Panc1 (cell line): ENCODE measurements at regions not wholly inside any gene's neighbourhood (a gene's known extent, or its start where the extent isn't known, plus 50 kb on each side); places are given as distances from the start of the nearest gene placed in this dataset.

Source experiments
- POLR2AphosphoS5 ChIP-seq: IDR thresholded peaks from 2 replicates; pipeline ENCODE4 v1.6.1; 2012; ENCODE audit warnings: mild to moderate bottlenecking, low read depth, low read length, moderate library complexity
- TF ChIP-seq, protein P1 (sequence below): fragments of 450-650 bp; IDR thresholded peaks from 2 replicates; pipeline ENCODE4 v1.5.1; 2017; ENCODE audit warnings: mild to moderate bottlenecking
- TF ChIP-seq, protein P2 (sequence below), 2 experiments: IDR thresholded peaks; 2 replicates each; pipeline ENCODE4 v1.6.1; 2011 to 2012; ENCODE audit warnings: low read depth in 2 of 2, control low read depth in 1 of 2, low read length in 1 of 2, mild to moderate bottlenecking in 1 of 2, moderate library complexity in 1 of 2; ENCODE audit not compliant: insufficient read depth in 1 of 2

DNA sequence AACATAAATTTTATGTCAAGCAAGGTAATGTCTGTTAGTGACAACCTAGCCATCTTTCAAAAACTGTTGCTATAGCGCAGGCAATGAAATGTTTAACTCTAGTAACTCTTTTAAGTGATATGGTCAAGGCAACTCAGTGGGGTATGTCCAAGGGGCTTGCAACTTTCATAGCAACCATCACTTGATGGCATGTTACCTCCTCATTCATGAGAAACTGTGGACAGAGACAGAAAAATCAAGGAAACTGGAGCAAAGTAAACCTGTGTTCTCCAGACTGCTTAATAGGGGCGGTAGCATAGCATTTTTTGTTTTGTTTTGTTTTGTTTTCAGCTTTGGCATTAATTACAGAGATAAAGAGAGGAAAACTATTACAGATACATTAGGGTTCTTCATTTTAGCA, 1456.8 kb upstream of the AGA start:
- TF ChIP-seq, protein P1, sequence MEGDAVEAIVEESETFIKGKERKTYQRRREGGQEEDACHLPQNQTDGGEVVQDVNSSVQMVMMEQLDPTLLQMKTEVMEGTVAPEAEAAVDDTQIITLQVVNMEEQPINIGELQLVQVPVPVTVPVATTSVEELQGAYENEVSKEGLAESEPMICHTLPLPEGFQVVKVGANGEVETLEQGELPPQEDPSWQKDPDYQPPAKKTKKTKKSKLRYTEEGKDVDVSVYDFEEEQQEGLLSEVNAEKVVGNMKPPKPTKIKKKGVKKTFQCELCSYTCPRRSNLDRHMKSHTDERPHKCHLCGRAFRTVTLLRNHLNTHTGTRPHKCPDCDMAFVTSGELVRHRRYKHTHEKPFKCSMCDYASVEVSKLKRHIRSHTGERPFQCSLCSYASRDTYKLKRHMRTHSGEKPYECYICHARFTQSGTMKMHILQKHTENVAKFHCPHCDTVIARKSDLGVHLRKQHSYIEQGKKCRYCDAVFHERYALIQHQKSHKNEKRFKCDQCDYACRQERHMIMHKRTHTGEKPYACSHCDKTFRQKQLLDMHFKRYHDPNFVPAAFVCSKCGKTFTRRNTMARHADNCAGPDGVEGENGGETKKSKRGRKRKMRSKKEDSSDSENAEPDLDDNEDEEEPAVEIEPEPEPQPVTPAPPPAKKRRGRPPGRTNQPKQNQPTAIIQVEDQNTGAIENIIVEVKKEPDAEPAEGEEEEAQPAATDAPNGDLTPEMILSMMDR, result no peak
- no peak for TF ChIP-seq POLR2AphosphoS5
- TF ChIP-seq, protein P2, sequence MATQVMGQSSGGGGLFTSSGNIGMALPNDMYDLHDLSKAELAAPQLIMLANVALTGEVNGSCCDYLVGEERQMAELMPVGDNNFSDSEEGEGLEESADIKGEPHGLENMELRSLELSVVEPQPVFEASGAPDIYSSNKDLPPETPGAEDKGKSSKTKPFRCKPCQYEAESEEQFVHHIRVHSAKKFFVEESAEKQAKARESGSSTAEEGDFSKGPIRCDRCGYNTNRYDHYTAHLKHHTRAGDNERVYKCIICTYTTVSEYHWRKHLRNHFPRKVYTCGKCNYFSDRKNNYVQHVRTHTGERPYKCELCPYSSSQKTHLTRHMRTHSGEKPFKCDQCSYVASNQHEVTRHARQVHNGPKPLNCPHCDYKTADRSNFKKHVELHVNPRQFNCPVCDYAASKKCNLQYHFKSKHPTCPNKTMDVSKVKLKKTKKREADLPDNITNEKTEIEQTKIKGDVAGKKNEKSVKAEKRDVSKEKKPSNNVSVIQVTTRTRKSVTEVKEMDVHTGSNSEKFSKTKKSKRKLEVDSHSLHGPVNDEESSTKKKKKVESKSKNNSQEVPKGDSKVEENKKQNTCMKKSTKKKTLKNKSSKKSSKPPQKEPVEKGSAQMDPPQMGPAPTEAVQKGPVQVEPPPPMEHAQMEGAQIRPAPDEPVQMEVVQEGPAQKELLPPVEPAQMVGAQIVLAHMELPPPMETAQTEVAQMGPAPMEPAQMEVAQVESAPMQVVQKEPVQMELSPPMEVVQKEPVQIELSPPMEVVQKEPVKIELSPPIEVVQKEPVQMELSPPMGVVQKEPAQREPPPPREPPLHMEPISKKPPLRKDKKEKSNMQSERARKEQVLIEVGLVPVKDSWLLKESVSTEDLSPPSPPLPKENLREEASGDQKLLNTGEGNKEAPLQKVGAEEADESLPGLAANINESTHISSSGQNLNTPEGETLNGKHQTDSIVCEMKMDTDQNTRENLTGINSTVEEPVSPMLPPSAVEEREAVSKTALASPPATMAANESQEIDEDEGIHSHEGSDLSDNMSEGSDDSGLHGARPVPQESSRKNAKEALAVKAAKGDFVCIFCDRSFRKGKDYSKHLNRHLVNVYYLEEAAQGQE (IDR thresholded peaks at IDR 0.05; ENCODE audit: insufficient read depth in 1 of 2, low read depth in 2 of 2, low read length in 1 of 2), result no peak
